ENCODE measurements at regions not wholly inside any gene's neighbourhood (a gene's known extent, or its start where the extent isn't known, plus 50 kb on each side); places are given as distances from the start of the nearest gene placed in this dataset.

DNA sequence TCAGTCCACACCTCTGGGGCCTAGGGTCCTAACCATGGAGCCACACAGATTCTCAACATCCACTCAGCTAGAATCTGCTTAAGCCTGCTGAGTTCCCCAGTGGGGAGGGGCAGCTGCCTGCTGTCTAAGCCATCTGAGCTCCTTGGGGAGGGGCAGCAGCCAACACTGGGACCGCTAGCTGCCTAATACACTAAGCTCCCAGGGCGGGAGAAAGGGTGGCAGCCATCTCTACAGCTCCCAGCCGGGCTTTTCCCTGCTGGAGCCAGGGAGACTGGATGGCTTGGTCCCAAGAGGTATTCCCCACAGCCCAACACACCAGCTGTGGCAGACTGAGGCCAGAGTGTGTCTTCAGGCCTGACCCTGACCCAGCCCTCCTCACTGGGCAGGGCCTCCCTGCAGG, 217.3 kb upstream of the TMEM45B start:
- CTCF ChIA-PET = no interaction called here
- no peak overlapping the region for H3K9ac ChIP-seq (replicated peaks; ENCODE audit: extremely low read depth, insufficient read depth, low read length)
- FAIRE-seq = no peak
- DNase-seq (ENCODE audit: low read depth, low spot score) = no peak
- H3K4me1 ChIP-seq (ENCODE audit: control insufficient read depth, extremely low read depth, insufficient read depth, low read length) = no peaks in the 10 kb centered on the region
- H3K79me2 ChIP-seq (ENCODE audit: control insufficient read depth, insufficient read depth, low read length) = no peaks in the 10 kb centered on the region
- dilution Hi-C loops (cut with MboI; ENCODE audit: extremely low pct_ligation_motif_present, low sequenced_read_pairs) = no loop called here
- H3K27ac ChIP-seq (ENCODE audit: insufficient read depth, low read depth, low read length) = no peak overlapping the region
- H4K20me1 ChIP-seq (replicated peaks; ENCODE audit: control insufficient read depth, extremely low read depth, insufficient read depth, low read length) = no peaks in the 10 kb centered on the region
- TF ChIP-seq CTCF (IDR thresholded peaks at IDR 0.05; ENCODE audit: extremely low read depth in 1 of 2, insufficient read depth in 1 of 2, low read depth in 1 of 2, low read length in 2 of 2) (no peak), JUN (IDR thresholded peaks at IDR 0.05; ENCODE audit: borderline replicate concordance, insufficient read depth, insufficient read length, low read depth) (no peak), MYC (IDR thresholded peaks at IDR 0.05; ENCODE audit: low read depth, low read length) (no peak), EZH2 (IDR thresholded peaks at IDR 0.05; ENCODE audit: borderline replicate concordance, low read depth, low read length, severe bottlenecking) (no peak), FOS (IDR thresholded peaks at IDR 0.05; ENCODE audit: borderline replicate concordance, insufficient read depth, low read length) (no peak), GATA2 (IDR thresholded peaks at IDR 0.05; ENCODE audit: insufficient read depth, insufficient read length, low read depth, low read length) (no peak), MAX (IDR thresholded peaks at IDR 0.05; ENCODE audit: insufficient read depth, insufficient read length) (no peak), POLR2A (IDR thresholded peaks at IDR 0.05; ENCODE audit: low read depth, low read length) (no peak), POLR2AphosphoS5 (IDR thresholded peaks at IDR 0.05; ENCODE audit: insufficient read depth, low read depth, low read length) (no peak)
- H3K27me3 ChIP-seq (ENCODE audit: control insufficient read depth in 2 of 2, insufficient read depth in 2 of 2, low read length in 2 of 2) = no peaks in the 10 kb centered on the region
- intact Hi-C loops (cut with micrococcal nuclease) = no loop called here
- H3K36me3 ChIP-seq (ENCODE audit: control insufficient read depth in 2 of 2, extremely low read depth in 1 of 2, insufficient read depth in 2 of 2, low read length in 2 of 2) = no peaks in the 10 kb centered on the region
- no TSS peak for BruUV-seq (replicated peaks)
- H3K4me2 ChIP-seq (ENCODE audit: insufficient read depth, low read length) = no peak overlapping the region
- H3K4me3 ChIP-seq (replicated peaks in 1 of 3; ENCODE audit: insufficient read depth in 1 of 3, low read depth in 1 of 3, low read length in 3 of 3) = no peak overlapping the region
- POLR2A ChIA-PET = no interaction called here
- no peak overlapping the region for H2AFZ ChIP-seq (ENCODE audit: low read depth, low read length)
- no peaks in the 10 kb centered on the region for H3K9me3 ChIP-seq (replicated peaks; ENCODE audit: control insufficient read depth, insufficient read depth, low read length)
- H3K9me1 ChIP-seq (replicated peaks; ENCODE audit: control insufficient read depth, extremely low read depth, insufficient read depth, low read length) = no peaks in the 10 kb centered on the region

All from endothelial cell of umbilical vein (primary cell).